Psoas muscle (tissue), 7 donors: ENCODE measurements at regions not wholly inside any gene's neighbourhood (a gene's known extent, or its start where the extent isn't known, plus 50 kb on each side); places are given as distances from the start of the nearest gene placed in this dataset.
A peak's percentile ranks its signal among the peaks of the same experiment; 100 is the strongest.

ENCODE experiments used
- ATAC-seq, 4 donors: fragments of 200-7000 bp; cut with Tn5 transposase; one replicate each; pipeline ENCODE4 v1.9.1; 2020; ENCODE audit warnings: moderate library complexity in 3 of 4, mild to moderate bottlenecking in 2 of 4
- DNase-seq, 2 donors: peaks; one replicate each; pipeline ENCODE4 v3.0.0-alpha.2; 2020
- H3K27ac ChIP-seq: fragments of 200-600 bp; one replicate; pipeline ENCODE4 v1.8.0; 2022
- H3K27me3 ChIP-seq, 3 donors: fragments of 200-600 bp in 1 of 3; one replicate each; pipeline versions ENCODE4 v1.6.1 to v1.8.0; 2013 to 2022; ENCODE audit warnings: low read length in 2 of 3, mild to moderate bottlenecking in 2 of 3, moderate library complexity in 1 of 3; ENCODE audit not compliant: insufficient read depth in 3 of 3
- H3K36me3 ChIP-seq, 2 donors: fragments of 200-600 bp in 1 of 2; one replicate each; pipeline versions ENCODE4 v1.6.1 to v1.8.0; 2013 to 2022; ENCODE audit warnings: low read depth in 1 of 2, mild to moderate bottlenecking in 1 of 2, moderate library complexity in 1 of 2; ENCODE audit not compliant: insufficient read depth in 1 of 2
- H3K4me1 ChIP-seq: fragments of 200-600 bp; one replicate; pipeline ENCODE4 v1.8.0; 2022
- H3K4me3 ChIP-seq: fragments of 200-600 bp; one replicate; pipeline ENCODE4 v1.8.0; 2022; ENCODE audit warnings: mild to moderate bottlenecking
- H3K9me3 ChIP-seq: fragments of 200-600 bp; one replicate; pipeline ENCODE4 v1.8.0; 2022
- WGBS, 3 donors: extraction: QIAGEN DNeasy Blood & Tissue Kit; methylation state at CpG; one replicate each; pipeline versions ENCODE4 v1.1.6 to v1.1.7; 2013; 5-methylcytosine and 5-hydroxymethylcytosine counted together
- intact Hi-C, 2 donors: fragments of 100-400 bp; cut with DNase I; formaldehyde crosslinking; loops; one replicate each; pipeline versions ENCODE4 v1.11.0 to v1.14.2; 2022
- TF ChIP-seq, protein P1 (sequence below): fragments of 200-600 bp; IDR thresholded peaks from one replicate; pipeline ENCODE4 v1.8.0; 2022; ENCODE audit warnings: antibody characterized with exemption
- donor health status: healthy with polysubstance abuse.
- donor health status: DM: no; HTN: no; CAD: no; lungs with moderate emphysema.
- donor health status: Bipolar disorder and iron deficiency.
- donor health status: healthy.
- donor health status: DM: yes; HTN: yes; CAD: no.
- donor health status: DM: no; HTN: no; CAD: no.
- donor health status: DM: yes; HTN: yes; CAD: no.

DNA sequence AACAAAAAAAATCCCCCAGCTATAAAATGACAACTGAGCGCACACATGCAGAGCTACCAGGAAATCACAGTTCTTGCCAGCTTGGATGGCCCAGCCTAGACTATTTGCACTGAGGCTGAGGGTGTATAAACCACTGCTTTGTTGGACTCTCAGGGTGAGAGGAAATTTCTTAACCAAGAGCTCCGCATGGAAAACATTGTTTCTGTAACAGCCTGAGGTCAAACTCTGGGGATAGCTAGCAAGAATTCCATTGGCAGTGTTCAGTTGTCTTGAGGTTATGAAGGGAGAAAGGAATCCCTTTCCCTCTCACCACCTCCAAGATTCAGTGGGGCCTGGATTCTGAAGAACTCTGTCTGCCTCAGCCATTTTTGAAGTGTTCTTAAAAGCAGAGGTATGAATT is 360.0 kb downstream of the OSTF1 start:
- H3K4me1 ChIP-seq: no peaks in the 10 kb centered on the region
- no peak overlapping the region for H3K27ac ChIP-seq
- H3K27me3 ChIP-seq: no peaks in the 10 kb centered on the region
- intact Hi-C loops: no loop called here
- ATAC-seq (peak in 2 of 4 donors; percentile 46 to 58), DNase-seq (no peak)
- TF ChIP-seq, protein P1, sequence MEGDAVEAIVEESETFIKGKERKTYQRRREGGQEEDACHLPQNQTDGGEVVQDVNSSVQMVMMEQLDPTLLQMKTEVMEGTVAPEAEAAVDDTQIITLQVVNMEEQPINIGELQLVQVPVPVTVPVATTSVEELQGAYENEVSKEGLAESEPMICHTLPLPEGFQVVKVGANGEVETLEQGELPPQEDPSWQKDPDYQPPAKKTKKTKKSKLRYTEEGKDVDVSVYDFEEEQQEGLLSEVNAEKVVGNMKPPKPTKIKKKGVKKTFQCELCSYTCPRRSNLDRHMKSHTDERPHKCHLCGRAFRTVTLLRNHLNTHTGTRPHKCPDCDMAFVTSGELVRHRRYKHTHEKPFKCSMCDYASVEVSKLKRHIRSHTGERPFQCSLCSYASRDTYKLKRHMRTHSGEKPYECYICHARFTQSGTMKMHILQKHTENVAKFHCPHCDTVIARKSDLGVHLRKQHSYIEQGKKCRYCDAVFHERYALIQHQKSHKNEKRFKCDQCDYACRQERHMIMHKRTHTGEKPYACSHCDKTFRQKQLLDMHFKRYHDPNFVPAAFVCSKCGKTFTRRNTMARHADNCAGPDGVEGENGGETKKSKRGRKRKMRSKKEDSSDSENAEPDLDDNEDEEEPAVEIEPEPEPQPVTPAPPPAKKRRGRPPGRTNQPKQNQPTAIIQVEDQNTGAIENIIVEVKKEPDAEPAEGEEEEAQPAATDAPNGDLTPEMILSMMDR: no peak
- 68 to 71% (median 70%) methylated on average over 2 of the region's 2 CpGs for WGBS, 3 donors
- no peaks in the 10 kb centered on the region for H3K36me3 ChIP-seq
- no peaks in the 10 kb centered on the region for H3K9me3 ChIP-seq
- H3K4me3 ChIP-seq: no peak overlapping the region

DNA sequence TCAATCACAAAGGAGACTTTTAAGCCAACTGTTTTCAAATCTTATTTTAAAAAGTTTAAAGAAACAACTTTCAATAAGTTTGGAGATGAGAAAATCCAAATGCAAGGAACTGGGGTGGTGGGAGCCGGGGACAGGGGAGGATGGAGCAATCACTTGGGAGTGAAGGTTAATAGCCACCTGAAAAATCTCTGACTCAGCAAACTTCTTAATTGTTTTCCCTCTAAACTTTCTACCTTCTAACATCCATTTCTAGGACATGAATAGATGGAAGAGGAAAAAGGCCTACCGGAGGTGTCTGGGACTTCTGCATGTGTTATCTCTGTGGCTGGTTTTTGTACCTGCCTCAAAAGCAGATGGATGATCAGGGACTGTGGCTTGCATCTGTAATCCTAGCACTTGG is 360.6 kb downstream of the OSTF1 start:
- no peak for DNase-seq
- Histone ChIP-seq H3K4me1 (no peaks in the 10 kb centered on the region), H3K27me3 (no peaks in the 10 kb centered on the region), H3K4me3 (no peak overlapping the region), H3K9me3 (no peaks in the 10 kb centered on the region), H3K36me3 (no peaks in the 10 kb centered on the region), H3K27ac (no peak overlapping the region)
- TF ChIP-seq, protein P1: no peak
- no peak for ATAC-seq
- WGBS, 3 donors: 92 to 93% (median 92%) methylated on average over 2 of the region's 2 CpGs
- intact Hi-C loops: no loop called here

DNA sequence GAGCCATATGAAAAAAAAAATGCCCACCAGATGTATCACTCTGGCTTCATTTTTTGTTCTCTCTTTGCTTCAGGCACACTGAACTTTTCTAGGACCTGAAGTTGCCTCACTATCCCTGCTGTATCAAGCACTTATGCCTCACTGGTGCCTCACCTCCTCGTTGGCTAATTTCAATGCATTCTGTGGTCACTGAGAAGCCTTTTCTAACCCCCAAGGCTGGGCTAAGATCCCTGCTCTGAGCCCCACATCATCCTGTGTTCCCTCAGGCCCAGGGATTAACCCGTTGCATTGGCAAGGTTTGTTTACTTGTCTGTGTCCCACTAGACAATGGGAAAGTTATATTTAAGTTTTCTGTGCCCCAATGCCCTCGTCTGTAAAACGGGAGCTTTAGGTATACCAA is 362.7 kb downstream of the OSTF1 start:
- DNase-seq (no peak), ATAC-seq (no peak)
- 38 to 46% (median 41%) methylated on average over 4 of the region's 4 CpGs for WGBS, 3 donors
- Histone ChIP-seq H3K36me3 (no peaks in the 10 kb centered on the region), H3K27ac (no peak overlapping the region), H3K4me1 (no peaks in the 10 kb centered on the region), H3K4me3 (no peak overlapping the region), H3K27me3 (no peaks in the 10 kb centered on the region), H3K9me3 (no peaks in the 10 kb centered on the region)
- TF ChIP-seq, protein P1: no peak
- intact Hi-C loops: no loop called here

DNA sequence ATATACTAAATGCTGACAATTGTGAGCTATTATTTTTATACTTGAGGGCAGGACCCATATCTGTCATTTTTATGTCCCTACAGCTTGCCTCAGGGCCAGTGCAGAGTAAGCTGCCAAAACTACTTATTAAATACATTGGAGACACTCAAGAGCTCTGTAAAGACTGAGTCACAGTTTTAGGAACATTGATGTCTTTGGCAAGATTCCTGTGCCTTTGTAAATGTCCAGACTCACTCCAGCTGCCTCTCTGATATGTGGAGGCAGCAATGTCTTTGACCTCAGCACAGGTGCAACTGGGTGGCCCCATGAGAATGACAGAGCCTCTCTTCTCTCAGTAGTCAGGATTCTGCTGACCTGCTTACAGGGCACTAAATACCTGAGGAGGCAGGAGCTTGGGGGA is 363.2 kb downstream of the OSTF1 start:
- TF ChIP-seq, protein P1: no peak
- no peaks in the 10 kb centered on the region for H3K36me3 ChIP-seq
- H3K27me3 ChIP-seq: no peaks in the 10 kb centered on the region
- intact Hi-C loops: no loop called here
- H3K27ac ChIP-seq: no peak overlapping the region
- ATAC-seq (peak in 3 of 4 donors; percentile 5 to 30 (median 20)), DNase-seq (no peak)
- H3K4me3 ChIP-seq: no peak overlapping the region
- no peaks in the 10 kb centered on the region for H3K9me3 ChIP-seq
- H3K4me1 ChIP-seq: no peaks in the 10 kb centered on the region

DNA sequence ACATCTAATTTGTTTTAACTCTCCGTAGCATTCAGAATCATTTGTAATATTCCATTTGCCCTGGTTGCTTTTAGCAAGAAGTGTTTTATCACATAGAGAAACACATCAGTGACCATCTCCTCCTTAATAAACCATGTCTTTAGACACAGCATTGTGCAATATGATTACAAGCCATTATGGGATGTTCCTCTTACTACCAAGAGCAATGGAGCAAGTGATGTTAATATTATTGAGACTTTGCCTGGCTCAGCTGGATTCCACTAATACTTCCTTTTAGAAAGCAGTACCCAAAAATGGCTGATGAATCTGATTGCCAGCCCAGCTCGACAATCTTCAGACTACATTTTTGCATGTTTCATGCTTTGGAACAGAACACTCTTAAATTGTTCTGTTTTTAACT is 364.2 kb downstream of the OSTF1 start:
- 40 to 61% (median 43%) methylated on average over 2 of the region's 2 CpGs for WGBS, 3 donors
- Histone ChIP-seq H3K36me3 (no peaks in the 10 kb centered on the region), H3K9me3 (no peaks in the 10 kb centered on the region), H3K4me3 (no peak overlapping the region), H3K4me1 (no peaks in the 10 kb centered on the region), H3K27me3 (no peaks in the 10 kb centered on the region), H3K27ac (no peak overlapping the region)
- DNase-seq: no peak
- intact Hi-C loops: no loop called here
- TF ChIP-seq, protein P1: no peak
- peak in 1 of 4 donors; percentile 56 for ATAC-seq
